Heart left ventricle (tissue), 13 donors: ENCODE measurements at regions not wholly inside any gene's neighbourhood (a gene's known extent, or its start where the extent isn't known, plus 50 kb on each side); places are given as distances from the start of the nearest gene placed in this dataset.

ENCODE experiments used
- CTCF ChIP-seq, 12 donors: fragments of 200-600 bp; sonication (generic) in 4 of 12; IDR thresholded peaks; one replicate each; pipeline versions ENCODE4 v1.5.0 to v1.8.0; 2018 to 2022; ENCODE audit warnings: antibody characterized with exemption in 12 of 12, mild to moderate bottlenecking in 5 of 12
- POLR2A ChIP-seq, 2 donors: fragments of 450-650 bp; IDR thresholded peaks; one replicate each; pipeline ENCODE4 v1.6.1; 2017; ENCODE audit warnings: antibody characterized with exemption in 2 of 2, mild to moderate bottlenecking in 2 of 2, moderate library complexity in 2 of 2
- donor health status: ischemic (EF 13 %, LVEDD 7.1; RV severe dilation, severe dysfunction).
- donor health status: DM: no; HTN: yes; CAD: no.
- donor health status: DM: no; HTN: no; CAD: no.
- donor health status: ischemic (EF 25% LVEDD 6.9; RV normal size, moderate dysfunction).
- donor health status: ischemic (EF 25% LVEDD 5.7; RV mildly dilated, moderate dysfunction).
- donor health status: ischemic (EF 35%, LVEDD 5.7; RV mildly dilated, moderate dysfunction).
- donor health status: nonischemic (EF 11% LVEDD 7.7; RV severe dilation, severe dysfunction).
- donor health status: DM: yes; HTN: yes; CAD: no.
- donor health status: PGD.
- donor health status: ischemic (EF 29% LVEDD 5.4; RV normal size, mild dysfunction).
- donor health status: nonischemic (EF 23%, LVEDD 6.1; RV moderate dilation, normal function).

DNA sequence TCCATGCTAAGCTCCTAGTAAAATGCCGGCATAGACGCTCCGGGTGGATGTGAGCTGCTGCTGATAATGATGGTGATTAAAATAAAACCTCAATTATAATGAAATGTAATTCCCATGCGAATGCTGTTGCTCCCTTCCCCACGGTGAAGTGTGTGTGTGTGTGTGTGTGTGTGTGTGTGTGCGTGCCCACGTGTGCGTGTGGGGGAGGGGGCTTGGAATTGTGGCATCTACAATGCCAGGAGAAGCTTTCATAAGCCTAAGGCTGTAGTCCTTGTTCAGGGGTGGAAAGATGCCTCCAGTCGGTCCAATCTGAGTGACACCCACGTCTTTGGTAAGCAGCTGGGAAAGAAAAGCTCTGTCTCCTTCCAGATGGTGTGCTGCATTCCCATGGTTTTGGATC is 137.9 kb downstream of the CDH26 start:
- TF ChIP-seq POLR2A (IDR thresholded peaks at IDR 0.05) (no peak), CTCF (IDR thresholded peaks at IDR 0.05) (no peak)
